ENCODE measurements at regions not wholly inside any gene's neighbourhood (a gene's known extent, or its start where the extent isn't known, plus 50 kb on each side); places are given as distances from the start of the nearest gene placed in this dataset.
"Not testable (repeated sequence)": the region's sequence is repeated elsewhere in the genome, so short reads cannot be mapped to it uniquely, and the experiment has no call there.

- no peak for DNase-seq (ENCODE audit: low spot score)
- Histone ChIP-seq H3K27me3 (ENCODE audit: control insufficient read depth in 4 of 4, insufficient read depth in 4 of 4, low read length in 3 of 4) (peaks cover 0 to 5% (median 0%) of the 10 kb centered on the region in 4 donors), H3K36me3 (ENCODE audit: control insufficient read depth in 4 of 4, insufficient read depth in 3 of 4, low read depth in 1 of 4, low read length in 3 of 4) (no peaks in the 10 kb centered on the region), H3K4me3 (ENCODE audit: low read depth in 1 of 3, low read length in 3 of 3) (no peak overlapping the region), H3K9ac (ENCODE audit: low read depth in 1 of 2, low read length in 2 of 2) (no peak overlapping the region), H3K27ac (ENCODE audit: low read depth in 1 of 2, low read length in 2 of 2) (no peak overlapping the region), H3K9me3 (ENCODE audit: control insufficient read depth in 4 of 4, low read length in 3 of 4) (peaks cover 0 to 1% (median under 1%) of the 10 kb centered on the region in 4 donors), H3K4me1 (ENCODE audit: control insufficient read depth in 4 of 4, insufficient read depth in 4 of 4, low read length in 3 of 4) (no peaks in the 10 kb centered on the region)
- 83% methylated on average over 5 of the region's 5 CpGs for WGBS
- TF ChIP-seq MAX (IDR thresholded peaks at IDR 0.05) = no peak
- no peak for TF ChIP-seq GABPA (IDR thresholded peaks at IDR 0.05 in 1 of 2, conservative IDR thresholded peaks at IDR 0.05 in 1 of 2)
- TF ChIP-seq FOXA2 (IDR thresholded peaks at IDR 0.05) = no peak
- TF ChIP-seq NR2F2 (IDR thresholded peaks at IDR 0.05) = no peak
- no peak for TF ChIP-seq SP1 (IDR thresholded peaks at IDR 0.05)
- TF ChIP-seq RAD21 (IDR thresholded peaks at IDR 0.05) = no peak
- no peak for TF ChIP-seq HNF4A (conservative IDR thresholded peaks at IDR 0.05)
These were observed 222.4 kb upstream of the TNC start for GRCh38 chr9:115340314-115340713.

GRCh38 chr9:115341426-115341825 is 223.5 kb upstream of the TNC start:
- no peak overlapping the region for H3K27ac ChIP-seq (ENCODE audit: low read depth in 1 of 2, low read length in 2 of 2)
- H3K27me3 ChIP-seq (ENCODE audit: control insufficient read depth in 4 of 4, insufficient read depth in 4 of 4, low read length in 3 of 4) = peaks cover 0 to 5% (median 0%) of the 10 kb centered on the region in 4 donors
- H3K9ac ChIP-seq (ENCODE audit: low read depth in 1 of 2, low read length in 2 of 2) = no peak overlapping the region
- 82% methylated on average over 3 of the region's 3 CpGs for WGBS
- no peak for DNase-seq (ENCODE audit: low spot score)
- no peaks in the 10 kb centered on the region for H3K4me1 ChIP-seq (ENCODE audit: control insufficient read depth in 4 of 4, insufficient read depth in 4 of 4, low read length in 3 of 4)
- H3K36me3 ChIP-seq (ENCODE audit: control insufficient read depth in 4 of 4, insufficient read depth in 3 of 4, low read depth in 1 of 4, low read length in 3 of 4) = no peaks in the 10 kb centered on the region
- no peak overlapping the region for H3K4me3 ChIP-seq (ENCODE audit: low read depth in 1 of 3, low read length in 3 of 3)
- TF ChIP-seq NR2F2 (IDR thresholded peaks at IDR 0.05) (no peak), SP1 (IDR thresholded peaks at IDR 0.05) (no peak), RXRA (IDR thresholded peaks at IDR 0.05) (no peak), YY1 (IDR thresholded peaks at IDR 0.05) (no peak), ZBTB33 (IDR thresholded peaks at IDR 0.05) (no peak), CTCF (IDR thresholded peaks at IDR 0.05; ENCODE audit: low read depth, low read length, missing input control) (no peak)
- no peaks in the 10 kb centered on the region for H3K9me3 ChIP-seq (ENCODE audit: control insufficient read depth in 4 of 4, low read length in 3 of 4)

GRCh38 chr9:115347776-115348175 is 229.8 kb upstream of the TNC start:
- H3K4me3 ChIP-seq (ENCODE audit: low read depth in 1 of 3, low read length in 3 of 3); H3K9ac ChIP-seq (ENCODE audit: low read depth in 1 of 2, low read length in 2 of 2): not testable (repeated sequence)
- 87% methylated on average over 2 of the region's 2 CpGs for WGBS

GRCh38 chr9:115348936-115349335 is 231.0 kb upstream of the TNC start:
- not testable (repeated sequence) for H3K4me3 ChIP-seq (ENCODE audit: low read depth in 1 of 3, low read length in 3 of 3); H3K9ac ChIP-seq (ENCODE audit: low read depth in 1 of 2, low read length in 2 of 2); H3K4me1 ChIP-seq (ENCODE audit: control insufficient read depth in 4 of 4, insufficient read depth in 4 of 4, low read length in 3 of 4); H3K27ac ChIP-seq (ENCODE audit: low read depth in 1 of 2, low read length in 2 of 2); DNase-seq (ENCODE audit: low spot score); H3K9me3 ChIP-seq (ENCODE audit: control insufficient read depth in 4 of 4, low read length in 3 of 4); H3K36me3 ChIP-seq (ENCODE audit: control insufficient read depth in 4 of 4, insufficient read depth in 3 of 4, low read depth in 1 of 4, low read length in 3 of 4); H3K27me3 ChIP-seq (ENCODE audit: control insufficient read depth in 4 of 4, insufficient read depth in 4 of 4, low read length in 3 of 4)
- WGBS = 83% methylated on average over 3 of the region's 3 CpGs

More at GRCh38 chr9:115347776-115348175, 229.8 kb upstream of the TNC start:
- H3K27ac ChIP-seq (ENCODE audit: low read depth in 1 of 2, low read length in 2 of 2); H3K27me3 ChIP-seq (ENCODE audit: control insufficient read depth in 4 of 4, insufficient read depth in 4 of 4, low read length in 3 of 4); H3K9me3 ChIP-seq (ENCODE audit: control insufficient read depth in 4 of 4, low read length in 3 of 4); DNase-seq (ENCODE audit: low spot score); H3K36me3 ChIP-seq (ENCODE audit: control insufficient read depth in 4 of 4, insufficient read depth in 3 of 4, low read depth in 1 of 4, low read length in 3 of 4); H3K4me1 ChIP-seq (ENCODE audit: control insufficient read depth in 4 of 4, insufficient read depth in 4 of 4, low read length in 3 of 4): not testable (repeated sequence)

All from liver (tissue), 8 donors.